ENCODE measurements at regions not wholly inside any gene's neighbourhood (a gene's known extent, or its start where the extent isn't known, plus 50 kb on each side); places are given as distances from the start of the nearest gene placed in this dataset.

DNA sequence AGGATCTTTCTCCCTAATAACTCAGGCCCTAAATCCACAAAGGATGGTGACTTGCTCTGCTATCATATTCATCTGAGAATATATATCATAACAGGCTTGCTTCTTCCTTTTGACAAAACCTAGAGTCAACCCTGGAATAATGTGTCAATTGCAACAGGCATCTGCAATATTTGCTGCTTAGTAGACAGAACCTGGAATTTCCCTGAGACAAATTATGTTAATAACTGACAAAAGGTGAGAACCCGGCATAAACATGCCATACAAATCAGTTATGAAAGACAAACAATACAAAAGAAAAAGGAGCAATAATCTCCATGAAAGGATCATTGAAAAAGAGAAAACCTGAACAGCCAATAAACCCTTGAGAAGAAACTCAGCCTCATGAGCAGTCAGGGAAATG lies 114.5 kb upstream of the CDCA7L start:
- H3K27me3 ChIP-seq (ENCODE audit: insufficient read depth, low read length): no peaks in the 10 kb centered on the region
- H3K4me3 ChIP-seq (replicated peaks in 1 of 2; ENCODE audit: low read depth in 1 of 2, low read length in 2 of 2): no peak overlapping the region
- no peak overlapping the region for H3K4me2 ChIP-seq (ENCODE audit: low read length)
- no peak overlapping the region for H2AFZ ChIP-seq (ENCODE audit: low read depth, low read length, poor library complexity, severe bottlenecking)
- no peak overlapping the region for H3K9ac ChIP-seq (ENCODE audit: low read length)
- ATAC-seq (no peak), DNase-seq (ENCODE audit: low read depth, low spot score) (no peak)
- RAD21 ChIA-PET (ENCODE audit: low non-redundant PET in 1 of 2, low total read pairs in 2 of 2, uncharacterized antibody in 2 of 2, unreplicated experiment in 2 of 2): no interaction called here
- H3K9me3 ChIP-seq (ENCODE audit: control insufficient read depth in 1 of 2, insufficient read depth in 1 of 2, low read depth in 1 of 2, low read length in 2 of 2): no peaks in the 10 kb centered on the region
- no peak overlapping the region for H3K27ac ChIP-seq (ENCODE audit: low read depth, low read length)
- H3K79me2 ChIP-seq (ENCODE audit: insufficient read depth, low read length): no peaks in the 10 kb centered on the region
- no peaks in the 10 kb centered on the region for H3K36me3 ChIP-seq (ENCODE audit: control insufficient read depth in 1 of 2, insufficient read depth in 2 of 2, low read length in 2 of 2)
- CTCF ChIA-PET: no interaction called here
- POLR2A ChIA-PET: no interaction called here
- intact Hi-C loops (cut with micrococcal nuclease): no loop called here
- TF ChIP-seq RAD21 (IDR thresholded peaks at IDR 0.05; ENCODE audit: low read depth) (no peak), SIN3A (IDR thresholded peaks at IDR 0.05; ENCODE audit: low read depth) (no peak), YY1 (IDR thresholded peaks at IDR 0.05; ENCODE audit: extremely low read depth, insufficient replicate concordance, low read depth, low read length) (no peak), POLR2AphosphoS5 (IDR thresholded peaks at IDR 0.05; ENCODE audit: low read depth, low read length) (no peak), EGR1 (IDR thresholded peaks at IDR 0.05; ENCODE audit: low read depth) (no peak), SRF (IDR thresholded peaks at IDR 0.05; ENCODE audit: low read depth) (no peak), POLR2A (IDR thresholded peaks at IDR 0.05; ENCODE audit: borderline replicate concordance, extremely low read depth, insufficient read depth, insufficient read length) (no peak), CBX3 (IDR thresholded peaks at IDR 0.05; ENCODE audit: low read depth) (no peak), ZNF274 (IDR thresholded peaks at IDR 0.05; ENCODE audit: low read depth, low read length) (no peak), ELF1 (IDR thresholded peaks at IDR 0.05; ENCODE audit: borderline replicate concordance, low read depth) (no peak), TCF7L2 (IDR thresholded peaks at IDR 0.05; ENCODE audit: borderline replicate concordance, extremely low read depth, insufficient read depth, insufficient read length) (no peak), EZH2 (IDR thresholded peaks at IDR 0.05) (no peak), CEBPB (IDR thresholded peaks at IDR 0.05; ENCODE audit: low read depth) (no peak), FOSL1 (IDR thresholded peaks at IDR 0.05; ENCODE audit: low read depth) (no peak), EZH2phosphoT487 (IDR thresholded peaks at IDR 0.05; ENCODE audit: borderline replicate concordance) (no peak)
- TF ChIP-seq, protein P1, sequence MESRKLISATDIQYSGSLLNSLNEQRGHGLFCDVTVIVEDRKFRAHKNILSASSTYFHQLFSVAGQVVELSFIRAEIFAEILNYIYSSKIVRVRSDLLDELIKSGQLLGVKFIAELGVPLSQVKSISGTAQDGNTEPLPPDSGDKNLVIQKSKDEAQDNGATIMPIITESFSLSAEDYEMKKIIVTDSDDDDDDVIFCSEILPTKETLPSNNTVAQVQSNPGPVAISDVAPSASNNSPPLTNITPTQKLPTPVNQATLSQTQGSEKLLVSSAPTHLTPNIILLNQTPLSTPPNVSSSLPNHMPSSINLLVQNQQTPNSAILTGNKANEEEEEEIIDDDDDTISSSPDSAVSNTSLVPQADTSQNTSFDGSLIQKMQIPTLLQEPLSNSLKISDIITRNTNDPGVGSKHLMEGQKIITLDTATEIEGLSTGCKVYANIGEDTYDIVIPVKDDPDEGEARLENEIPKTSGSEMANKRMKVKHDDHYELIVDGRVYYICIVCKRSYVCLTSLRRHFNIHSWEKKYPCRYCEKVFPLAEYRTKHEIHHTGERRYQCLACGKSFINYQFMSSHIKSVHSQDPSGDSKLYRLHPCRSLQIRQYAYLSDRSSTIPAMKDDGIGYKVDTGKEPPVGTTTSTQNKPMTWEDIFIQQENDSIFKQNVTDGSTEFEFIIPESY (IDR thresholded peaks at IDR 0.05; ENCODE audit: extremely low read depth, insufficient replicate concordance, low read length): no peak
- TF ChIP-seq, protein P2, sequence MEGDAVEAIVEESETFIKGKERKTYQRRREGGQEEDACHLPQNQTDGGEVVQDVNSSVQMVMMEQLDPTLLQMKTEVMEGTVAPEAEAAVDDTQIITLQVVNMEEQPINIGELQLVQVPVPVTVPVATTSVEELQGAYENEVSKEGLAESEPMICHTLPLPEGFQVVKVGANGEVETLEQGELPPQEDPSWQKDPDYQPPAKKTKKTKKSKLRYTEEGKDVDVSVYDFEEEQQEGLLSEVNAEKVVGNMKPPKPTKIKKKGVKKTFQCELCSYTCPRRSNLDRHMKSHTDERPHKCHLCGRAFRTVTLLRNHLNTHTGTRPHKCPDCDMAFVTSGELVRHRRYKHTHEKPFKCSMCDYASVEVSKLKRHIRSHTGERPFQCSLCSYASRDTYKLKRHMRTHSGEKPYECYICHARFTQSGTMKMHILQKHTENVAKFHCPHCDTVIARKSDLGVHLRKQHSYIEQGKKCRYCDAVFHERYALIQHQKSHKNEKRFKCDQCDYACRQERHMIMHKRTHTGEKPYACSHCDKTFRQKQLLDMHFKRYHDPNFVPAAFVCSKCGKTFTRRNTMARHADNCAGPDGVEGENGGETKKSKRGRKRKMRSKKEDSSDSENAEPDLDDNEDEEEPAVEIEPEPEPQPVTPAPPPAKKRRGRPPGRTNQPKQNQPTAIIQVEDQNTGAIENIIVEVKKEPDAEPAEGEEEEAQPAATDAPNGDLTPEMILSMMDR (IDR thresholded peaks at IDR 0.05 in 2 of 3, conservative IDR thresholded peaks at IDR 0.05 in 1 of 3; ENCODE audit: borderline replicate concordance in 1 of 3, insufficient read depth in 1 of 3, low read depth in 2 of 3, low read length in 2 of 3): no peak
- TF ChIP-seq, protein P3, sequence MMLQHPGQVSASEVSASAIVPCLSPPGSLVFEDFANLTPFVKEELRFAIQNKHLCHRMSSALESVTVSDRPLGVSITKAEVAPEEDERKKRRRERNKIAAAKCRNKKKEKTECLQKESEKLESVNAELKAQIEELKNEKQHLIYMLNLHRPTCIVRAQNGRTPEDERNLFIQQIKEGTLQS (IDR thresholded peaks at IDR 0.05): no peak
- H3K9me2 ChIP-seq (ENCODE audit: insufficient read depth): no peaks in the 10 kb centered on the region
- H3K4me1 ChIP-seq (ENCODE audit: control insufficient read depth in 1 of 2, insufficient read depth in 2 of 2, low read length in 2 of 2): no peaks in the 10 kb centered on the region
- BruUV-seq (replicated peaks): no TSS peak
- H4K20me1 ChIP-seq (ENCODE audit: insufficient read depth): no peaks in the 10 kb centered on the region

All from HCT116 (cell line).